ENCODE measurements at regions not wholly inside any gene's neighbourhood (a gene's known extent, or its start where the extent isn't known, plus 50 kb on each side); places are given as distances from the start of the nearest gene placed in this dataset.

DNA sequence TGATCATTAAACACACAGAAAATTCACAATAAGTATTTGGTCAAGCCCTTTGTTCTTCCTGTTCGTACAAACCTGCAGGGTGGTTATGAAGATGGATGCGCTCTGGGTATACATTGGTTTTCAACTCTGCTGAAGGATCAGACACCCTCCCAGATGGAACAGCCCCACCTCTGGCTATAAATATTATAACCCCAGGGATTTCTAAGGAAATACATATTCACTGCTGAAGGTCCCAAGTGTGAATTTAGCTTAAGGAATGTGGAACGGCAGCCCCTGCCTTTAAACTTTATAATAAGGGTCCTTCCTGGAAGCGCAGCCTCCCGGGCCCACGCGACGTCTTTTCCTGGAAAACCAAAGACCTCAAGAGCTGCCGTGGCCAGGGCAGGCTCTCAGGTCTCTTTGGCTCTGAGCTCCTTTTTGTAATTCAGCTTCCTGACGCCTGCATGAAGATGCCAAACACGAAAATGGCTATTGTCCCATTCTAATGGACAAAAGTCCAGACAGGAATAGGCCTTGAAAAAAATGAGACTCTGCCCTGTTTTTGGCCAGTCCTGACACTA is 172.4 kb upstream of the SSTR4 start:
- no peak for DNase-seq

DNA sequence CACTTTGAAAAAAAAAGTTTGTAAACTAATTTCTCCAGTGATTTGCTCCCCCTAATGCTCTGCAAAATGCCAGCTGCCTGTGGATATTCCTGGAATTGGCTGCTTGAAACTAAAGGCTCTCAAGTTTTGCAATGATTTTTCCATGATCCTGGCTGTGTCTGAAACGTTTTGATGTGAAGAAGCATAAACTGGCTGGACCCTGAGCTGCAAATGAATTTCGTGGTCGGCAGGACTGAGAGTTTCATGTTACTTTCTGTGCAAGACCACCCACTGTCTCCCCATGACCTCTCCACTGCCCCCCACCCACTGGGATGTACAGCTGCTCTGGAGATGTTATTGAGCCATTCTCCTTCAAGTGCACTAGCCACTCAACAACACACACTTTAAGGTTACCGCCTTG is 171.3 kb upstream of the SSTR4 start:
- no peak for DNase-seq

DNA sequence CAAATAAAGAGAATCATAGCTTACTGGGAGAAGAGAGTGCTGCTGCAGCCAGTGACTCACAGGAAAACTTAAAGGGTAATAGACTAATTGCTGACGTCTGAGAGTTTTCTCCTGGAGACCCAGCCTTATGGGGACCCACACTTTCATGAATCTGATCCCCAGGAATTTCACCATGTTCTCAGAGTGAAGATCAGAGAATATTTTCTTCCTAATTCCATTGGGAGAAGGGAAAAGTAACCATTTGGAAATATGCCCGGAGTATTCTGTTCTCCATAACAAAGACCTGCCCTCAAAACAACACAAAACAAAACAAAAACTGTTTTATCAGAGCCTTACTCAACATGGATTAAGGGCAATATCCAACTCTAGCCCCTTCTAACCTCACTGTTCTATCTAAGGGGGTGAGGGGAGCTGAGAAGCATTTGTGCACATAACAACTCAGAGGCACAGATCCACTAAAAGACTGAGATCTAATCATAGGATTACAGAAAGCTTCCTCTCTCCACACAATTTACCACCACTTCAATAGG is 168.2 kb upstream of the SSTR4 start:
- DNase-seq, result no peak

DNA sequence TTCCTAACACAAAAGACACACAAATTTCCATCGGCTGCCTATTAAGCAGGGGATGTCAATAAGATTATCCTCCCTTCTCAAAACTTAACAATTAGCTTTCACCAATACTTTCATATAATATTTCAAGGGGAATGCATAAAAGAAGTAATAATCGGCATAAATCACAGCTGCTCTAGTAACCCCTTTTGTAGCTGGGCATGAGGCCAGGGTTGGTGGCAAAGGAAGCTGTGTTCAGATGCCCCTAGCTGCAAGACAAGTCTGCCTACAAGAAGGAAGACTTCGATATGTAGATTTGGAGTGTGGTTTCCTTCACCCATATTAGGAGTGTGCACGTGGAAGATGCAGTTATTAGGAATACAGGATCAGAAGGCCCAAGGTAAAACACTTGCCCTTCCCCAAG is 156.9 kb upstream of the SSTR4 start:
- no peak for DNase-seq

DNA sequence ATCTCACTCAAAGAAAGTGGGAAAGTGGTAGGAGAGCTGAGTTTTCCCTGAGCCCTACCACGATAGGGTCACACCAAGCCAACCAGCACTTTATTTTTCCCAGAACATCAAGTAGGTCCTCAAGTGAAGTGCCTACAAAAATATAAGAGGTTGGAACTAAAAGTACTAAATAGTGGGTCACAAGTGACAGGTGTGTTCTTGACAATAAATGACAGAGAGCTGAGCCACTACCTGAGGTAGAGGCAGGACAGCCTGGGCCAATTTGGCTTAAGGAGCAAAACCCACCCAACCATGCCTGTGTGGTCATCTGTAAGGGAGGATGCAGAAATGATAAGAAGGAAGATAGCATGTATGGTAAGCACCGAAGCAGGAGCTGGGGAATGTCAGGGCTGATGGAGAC is 154.8 kb upstream of the SSTR4 start:
- no peak for DNase-seq

DNA sequence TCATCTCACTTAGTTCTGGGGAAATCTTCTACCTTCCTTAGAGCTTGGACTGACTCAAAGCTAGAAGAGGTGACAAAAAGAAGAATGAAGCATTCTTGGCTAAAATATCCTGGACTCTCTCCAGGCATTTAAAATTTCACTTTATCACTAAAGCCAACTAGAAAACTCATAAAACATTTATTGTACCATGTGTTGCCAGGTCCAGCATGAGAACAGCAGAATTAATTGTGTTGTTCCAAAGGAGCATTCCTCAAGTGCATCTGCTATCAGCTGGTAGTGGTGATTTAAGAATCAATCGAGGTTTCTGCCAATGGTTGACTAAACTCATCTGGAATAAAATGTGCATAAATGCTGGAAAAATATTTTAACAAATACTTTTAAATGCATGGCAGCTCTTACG is 147.3 kb upstream of the SSTR4 start:
- DNase-seq, result no peak

DNA sequence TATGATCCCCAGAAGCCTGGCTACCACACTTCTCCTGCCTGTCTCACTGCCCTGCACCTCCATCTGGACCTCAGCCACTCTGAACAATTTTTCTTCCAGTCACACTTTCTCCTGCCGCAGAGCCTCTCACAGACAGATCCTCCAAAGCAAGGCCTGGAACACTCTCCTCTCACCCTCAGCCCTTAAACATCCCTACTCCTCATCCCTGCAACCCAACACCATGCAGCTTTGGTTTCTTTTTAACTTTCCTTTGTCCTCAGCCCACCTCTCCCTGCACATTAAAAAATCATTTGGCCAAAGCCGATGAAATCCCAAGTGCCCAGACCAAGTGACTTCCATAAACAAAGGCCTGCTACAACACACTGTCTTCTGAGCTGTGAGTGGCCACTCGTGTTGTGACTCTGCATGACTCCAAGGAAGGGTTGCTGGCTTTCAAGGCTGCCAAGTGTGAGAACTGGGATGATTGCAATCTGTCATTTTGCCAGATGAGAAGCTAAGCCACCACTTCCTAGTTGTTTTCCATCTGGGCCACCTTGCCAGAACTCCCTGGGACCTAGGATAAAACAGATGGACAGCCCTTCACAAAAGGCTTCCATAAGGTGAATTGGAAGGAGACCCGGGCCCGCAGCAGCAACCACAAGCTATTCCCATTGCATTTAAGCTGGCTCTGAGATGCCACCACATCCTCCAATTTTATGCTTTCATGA is 144.4 kb upstream of the SSTR4 start:
- no peak for DNase-seq

DNA sequence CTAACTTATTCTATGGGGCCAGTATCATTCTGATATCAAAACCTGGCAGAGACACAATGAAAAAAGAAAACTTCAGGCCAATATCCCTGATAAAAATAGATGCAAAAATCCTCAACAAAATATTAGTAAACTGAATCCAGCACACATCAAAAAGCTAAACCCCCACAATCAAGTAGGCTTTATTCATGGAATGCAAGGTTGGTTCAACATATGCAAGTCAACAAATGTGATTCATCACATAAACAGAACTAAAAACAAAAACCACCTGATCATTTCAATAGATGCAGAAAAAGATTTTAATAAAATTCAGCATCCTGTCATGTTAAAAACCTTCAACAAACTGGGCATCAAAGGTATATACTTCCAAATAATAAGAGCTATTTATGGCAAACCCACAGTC is 133.9 kb upstream of the SSTR4 start:
- no peak for DNase-seq

DNA sequence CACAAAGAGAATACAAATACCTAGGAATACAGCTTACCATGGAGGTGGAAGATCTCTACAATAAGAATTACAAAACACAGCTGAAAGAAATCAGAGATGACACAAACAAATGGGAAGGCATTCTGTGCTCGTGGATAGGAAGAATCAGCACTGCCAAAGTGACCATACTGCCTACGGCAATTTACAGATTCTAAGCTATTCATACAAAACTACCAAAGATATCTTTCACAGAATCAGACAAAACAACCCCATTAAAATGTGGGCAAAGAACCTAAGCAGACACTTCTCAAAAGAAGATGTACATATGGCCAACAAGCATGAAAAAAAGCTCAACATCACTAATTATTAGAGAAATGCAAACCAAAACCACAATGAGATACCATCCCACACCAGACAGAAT is 133.2 kb upstream of the SSTR4 start:
- no peak for DNase-seq

DNA sequence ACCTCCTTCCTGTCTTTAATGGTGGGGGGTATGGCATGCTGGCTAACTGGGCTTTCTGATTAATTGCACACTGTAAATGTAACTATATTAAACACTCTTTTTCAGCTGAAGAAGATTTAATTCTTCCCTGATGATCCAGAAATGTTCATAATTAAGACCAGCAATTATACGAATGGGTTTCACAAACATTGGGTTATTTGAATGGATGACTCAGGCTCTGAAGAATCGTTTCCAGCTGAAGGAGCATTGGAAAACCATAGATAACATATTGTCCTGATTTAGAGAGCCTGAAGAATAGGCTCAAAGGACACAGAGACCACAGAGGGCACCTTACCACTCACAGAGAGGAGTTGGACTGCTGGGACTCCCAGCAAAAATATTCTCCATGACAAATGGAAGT is 130.7 kb upstream of the SSTR4 start:
- no peak for DNase-seq

DNA sequence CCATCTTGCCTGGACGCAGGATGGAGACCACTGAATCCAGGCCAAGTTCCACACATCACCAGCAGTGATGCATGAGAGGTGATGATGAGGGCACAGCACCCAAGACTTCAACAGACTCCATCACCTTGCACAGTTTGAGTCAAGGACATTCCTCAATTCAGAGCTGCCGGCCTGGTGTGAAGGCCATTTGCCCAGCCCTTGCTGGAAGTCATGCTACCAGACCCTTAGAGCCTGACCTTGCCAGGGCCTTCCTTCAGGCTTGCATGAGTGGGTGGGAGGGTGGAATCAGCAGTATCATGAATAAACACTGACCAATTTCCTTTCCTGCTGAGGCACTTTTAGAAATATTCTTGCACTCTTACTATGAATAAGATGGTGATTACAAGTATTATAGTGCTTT is 130.2 kb upstream of the SSTR4 start:
- no peak for DNase-seq

DNA sequence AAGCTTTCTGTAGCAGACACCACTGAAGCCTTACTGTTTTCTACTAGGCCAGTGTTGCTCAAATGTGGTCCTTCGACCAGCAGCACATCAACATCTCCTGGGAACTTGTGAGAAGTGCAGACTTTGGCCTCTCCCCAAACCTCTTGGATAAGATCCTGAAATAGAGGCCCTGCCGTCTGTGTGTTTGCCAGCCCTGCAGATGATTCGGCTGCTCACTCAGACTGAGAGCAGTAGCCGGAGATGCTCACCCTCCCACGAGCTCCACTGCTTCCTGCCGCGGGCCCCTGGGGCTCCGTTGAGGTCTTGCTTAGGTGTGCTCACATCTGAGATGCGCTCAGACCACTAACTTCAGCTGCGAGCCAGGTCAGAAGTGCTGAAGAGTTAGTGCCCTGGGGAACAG is 129.5 kb upstream of the SSTR4 start:
- no peak for DNase-seq

DNA sequence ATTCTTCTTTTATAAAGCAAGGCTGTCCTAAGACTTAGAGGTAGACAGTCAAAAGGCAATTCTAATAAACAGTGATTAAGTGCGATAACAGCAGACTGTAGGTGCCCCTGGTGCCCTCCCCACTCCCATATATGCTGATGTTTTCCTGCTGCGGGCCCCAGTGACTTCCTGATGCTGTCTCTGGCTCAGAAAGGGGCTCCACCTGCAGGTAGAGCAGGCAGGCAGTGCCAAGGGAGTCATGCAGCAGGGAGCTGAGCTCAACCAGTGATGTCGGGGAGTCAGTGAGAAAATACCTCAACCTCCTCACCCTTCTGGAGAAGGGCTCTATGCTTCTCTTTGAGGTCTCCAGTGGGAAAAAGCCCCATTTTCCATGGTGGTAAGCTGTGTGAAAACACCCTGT is 126.7 kb upstream of the SSTR4 start:
- no peak for DNase-seq

DNA sequence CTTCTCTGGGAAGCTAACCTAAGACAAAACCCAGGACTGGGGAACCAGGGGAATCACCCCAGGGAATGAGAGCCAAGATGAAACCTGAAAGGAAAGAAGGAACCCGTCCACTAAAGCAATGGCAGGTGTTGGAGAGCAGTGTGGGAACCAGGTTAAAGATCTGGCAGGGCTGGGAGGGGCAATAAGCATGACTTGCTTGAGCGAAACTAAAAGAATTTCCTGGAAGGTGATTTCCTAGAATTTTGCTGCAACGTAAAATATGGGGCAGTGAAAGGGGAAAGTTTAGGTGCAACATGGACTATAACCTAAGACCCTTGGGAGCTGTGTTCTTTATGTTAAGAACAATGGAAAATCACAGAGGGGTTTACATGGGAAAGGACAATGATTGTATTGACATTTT is 126.2 kb upstream of the SSTR4 start:
- no peak for DNase-seq

DNA sequence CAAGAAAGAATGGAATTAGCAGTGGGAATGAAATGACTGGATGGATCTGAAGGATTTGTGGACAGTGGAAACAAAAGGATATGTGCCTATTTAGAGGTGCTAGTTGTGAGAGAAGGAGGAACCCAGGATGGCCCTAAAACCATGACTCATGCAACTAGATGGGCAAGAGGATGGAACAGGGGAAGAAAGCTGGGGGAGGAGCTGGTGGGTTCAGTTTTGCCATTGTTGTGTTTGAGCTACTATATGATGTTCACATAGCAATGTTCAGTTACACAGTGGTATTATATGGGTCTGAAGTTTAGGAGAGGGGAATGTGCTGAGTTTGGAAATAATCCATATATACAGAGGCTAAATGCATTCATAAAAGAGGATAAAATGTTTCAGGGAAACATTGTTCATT is 125.7 kb upstream of the SSTR4 start:
- no peak for DNase-seq

DNA sequence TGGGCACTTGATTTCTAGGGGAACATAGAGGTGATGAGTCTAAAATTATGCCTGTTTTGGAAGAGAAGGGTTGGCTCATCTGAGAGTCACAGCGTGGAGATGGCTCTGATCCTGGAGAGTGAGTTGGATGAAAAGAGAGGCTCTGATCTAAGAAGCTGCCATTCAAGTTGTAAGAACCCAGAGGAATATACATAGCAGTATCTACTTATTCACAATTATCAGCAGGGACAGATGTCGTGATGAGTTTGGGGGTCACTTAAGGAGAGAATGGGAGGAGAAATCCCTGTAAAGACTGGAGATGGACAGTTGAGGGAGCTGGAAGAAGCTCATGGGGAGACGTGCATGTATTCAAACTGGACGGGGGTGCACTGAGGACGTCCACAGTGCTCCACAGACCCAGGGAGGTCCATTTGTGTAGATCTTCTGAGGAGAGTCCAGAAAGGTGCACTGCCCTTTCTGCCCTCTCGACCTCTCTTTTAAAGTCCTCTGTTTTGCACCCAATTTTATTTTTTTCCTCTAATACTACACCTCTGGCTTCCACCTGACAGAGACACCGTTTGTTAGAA is 124.7 kb upstream of the SSTR4 start:
- no peak for DNase-seq

DNA sequence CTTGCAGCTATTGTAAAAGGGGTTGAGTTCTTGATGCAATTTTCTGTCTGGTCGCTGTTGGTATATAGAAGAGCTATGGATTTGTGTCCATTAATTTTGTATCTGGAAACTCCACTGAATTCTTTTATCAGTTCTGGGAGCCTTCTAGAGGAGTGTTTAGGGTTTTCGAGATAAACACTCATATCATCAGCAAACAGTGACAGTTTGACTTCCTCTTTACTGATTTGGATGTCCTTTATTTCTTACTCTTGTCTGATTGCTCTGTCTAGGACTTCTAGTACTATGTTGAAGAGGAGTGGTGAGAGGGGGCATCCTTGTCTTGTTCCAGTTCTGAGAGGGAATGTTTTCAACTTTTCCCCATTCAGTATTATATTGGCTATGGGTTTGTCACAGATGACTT is 120.8 kb upstream of the SSTR4 start:
- DNase-seq, result no peak

DNA sequence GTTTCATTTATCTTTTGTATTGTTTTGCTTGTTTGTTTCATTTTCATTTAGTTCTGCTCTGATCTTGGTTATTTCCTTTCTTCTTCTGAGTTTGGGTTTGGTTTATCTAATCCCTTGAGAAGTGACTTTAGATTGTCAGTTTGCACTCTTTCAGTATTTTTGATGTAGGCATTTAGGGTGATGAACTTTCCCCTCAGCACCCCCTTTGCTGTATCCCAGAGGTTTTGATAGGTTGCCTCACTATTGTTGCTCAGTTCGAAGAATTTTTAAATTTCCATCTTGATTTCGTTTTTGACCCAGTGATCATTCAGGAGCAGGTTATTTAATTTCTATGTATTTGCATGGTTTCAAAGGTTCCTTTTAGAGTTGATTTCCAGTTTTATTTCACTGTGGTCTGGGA is 119.6 kb upstream of the SSTR4 start:
- no peak for DNase-seq

DNA sequence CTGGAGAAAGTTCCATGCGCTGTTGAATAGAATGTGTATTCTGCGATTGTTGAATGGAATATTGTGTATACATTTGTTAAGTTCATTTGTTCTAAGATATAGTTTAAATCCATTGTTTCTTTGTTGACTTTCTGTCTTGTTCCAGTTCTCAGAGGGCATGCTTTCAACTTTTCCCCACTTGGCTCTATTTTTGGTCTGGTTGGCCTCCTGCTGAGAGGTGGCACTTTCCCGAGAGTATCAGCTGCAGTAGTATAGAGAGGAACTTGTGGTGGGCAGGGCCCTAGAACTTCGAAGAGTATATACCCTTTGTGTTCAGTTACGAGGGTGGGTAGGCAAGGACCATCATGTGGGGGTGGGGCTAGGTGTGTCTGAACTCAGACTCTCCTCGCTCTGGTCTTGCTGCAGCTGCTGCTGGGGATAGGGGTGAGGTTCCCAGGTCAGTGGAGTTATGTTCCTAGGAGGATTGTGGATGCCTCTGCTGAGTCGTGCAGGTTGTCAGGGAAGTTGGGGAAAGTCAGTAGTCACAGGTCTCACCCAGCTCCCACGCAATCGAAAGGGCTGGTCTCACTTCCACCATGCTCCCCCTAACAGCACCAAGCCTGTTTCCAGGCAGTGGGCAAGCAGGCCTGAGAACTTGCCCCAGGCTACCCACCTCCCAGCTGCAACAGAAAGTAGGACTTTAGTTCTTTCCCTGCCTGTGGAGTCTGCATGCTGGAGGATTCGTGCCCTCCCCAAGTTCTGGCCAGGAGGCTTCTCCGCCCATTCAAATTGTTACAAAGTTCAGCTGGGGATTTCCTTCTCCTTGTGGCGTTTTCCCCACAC is 118.9 kb upstream of the SSTR4 start:
- no peak for DNase-seq

DNA sequence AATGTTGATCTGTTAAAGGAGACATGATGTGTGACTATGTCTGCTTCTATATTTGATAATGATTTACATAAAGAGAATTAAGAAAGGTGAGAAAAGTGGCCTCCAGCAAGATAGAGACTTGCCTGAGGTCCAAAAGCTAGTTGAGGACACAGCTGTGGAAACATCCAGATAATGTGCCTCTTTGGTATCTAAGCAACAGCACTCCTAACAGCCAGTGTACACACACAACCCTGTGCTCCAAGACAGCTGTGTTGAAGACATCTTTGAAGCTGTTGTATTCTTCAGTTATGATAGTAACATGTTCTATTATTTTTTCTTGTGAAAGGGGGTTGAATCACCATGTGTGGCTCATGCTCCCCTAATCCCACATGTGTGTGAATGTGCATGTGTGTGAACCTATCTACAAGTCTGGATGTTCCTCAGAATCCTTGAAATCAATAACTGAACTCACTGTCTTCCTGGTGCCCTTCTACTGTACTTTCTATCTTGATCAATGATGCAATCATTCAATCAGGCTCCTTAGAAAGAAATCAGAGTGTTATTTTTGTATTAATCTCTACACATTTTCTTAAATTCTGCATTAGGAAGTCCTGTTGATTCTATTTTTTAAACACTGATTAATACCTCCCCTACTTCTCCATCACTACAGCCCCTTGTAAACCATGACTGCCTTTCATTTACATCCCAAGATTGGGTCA is 116.7 kb upstream of the SSTR4 start:
- DNase-seq, result no peak

DNA sequence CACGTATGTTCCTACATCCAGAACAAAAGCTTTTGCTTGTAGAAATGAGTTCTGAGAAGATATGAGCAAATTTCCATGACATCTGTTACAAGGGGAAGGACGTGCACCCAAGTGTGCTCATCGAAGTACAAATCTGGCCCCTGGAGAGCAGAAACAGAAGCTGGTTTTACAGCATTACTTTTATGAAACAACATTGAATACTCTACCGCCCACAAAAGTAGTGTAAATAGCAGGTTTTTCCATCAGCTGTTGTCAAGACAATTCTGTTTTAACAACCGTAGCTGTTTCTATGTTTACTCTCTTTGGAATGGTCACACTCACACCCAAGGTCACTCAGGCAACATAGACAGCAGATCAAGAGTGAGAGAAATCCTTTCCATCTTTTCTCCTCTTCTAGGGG is 114.2 kb upstream of the SSTR4 start:
- DNase-seq, result no peak

DNA sequence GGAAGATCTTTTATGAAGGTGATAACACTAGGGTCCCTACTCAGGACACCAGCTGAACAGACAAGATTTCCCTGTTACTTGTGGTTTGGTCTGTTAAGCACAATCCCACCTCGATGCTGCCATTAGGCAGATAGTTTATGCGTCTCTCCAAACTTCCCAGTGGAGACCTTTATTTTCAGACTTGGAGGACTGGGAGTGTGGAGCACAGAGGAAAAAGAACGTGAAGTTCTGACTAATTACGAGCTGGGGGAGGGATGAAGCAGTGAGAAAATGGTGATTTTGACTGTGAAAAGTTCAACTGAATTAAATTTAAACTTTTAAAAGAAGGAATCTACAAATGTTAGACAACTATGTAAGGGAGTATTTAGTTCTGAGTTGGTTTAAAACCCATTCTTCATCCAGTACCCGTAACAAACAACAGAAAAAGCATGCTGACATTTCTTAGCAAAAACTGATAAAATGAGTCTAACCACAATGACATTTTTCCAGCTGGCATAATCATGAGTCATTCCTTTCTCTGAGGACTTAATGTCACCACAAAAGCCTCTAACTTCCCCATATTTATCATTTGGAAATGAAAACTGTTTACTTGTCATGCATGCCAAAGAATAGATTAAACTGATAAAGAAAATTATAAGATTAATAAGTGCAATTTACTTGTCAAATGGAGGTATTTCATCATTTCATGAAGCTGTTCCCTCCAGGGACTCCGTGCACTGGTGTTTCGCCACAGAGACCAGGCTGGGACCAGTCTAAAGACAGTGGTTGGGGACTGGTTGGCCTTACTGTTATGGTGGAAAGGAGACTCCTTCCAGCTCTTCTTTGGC is 113.3 kb upstream of the SSTR4 start:
- no peak for DNase-seq

All from NCI-H526 treated with DMSO at 0.1 percent for 48 hours (cell line).